ENCODE measurements at regions not wholly inside any gene's neighbourhood (a gene's known extent, or its start where the extent isn't known, plus 50 kb on each side); places are given as distances from the start of the nearest gene placed in this dataset.

DNA sequence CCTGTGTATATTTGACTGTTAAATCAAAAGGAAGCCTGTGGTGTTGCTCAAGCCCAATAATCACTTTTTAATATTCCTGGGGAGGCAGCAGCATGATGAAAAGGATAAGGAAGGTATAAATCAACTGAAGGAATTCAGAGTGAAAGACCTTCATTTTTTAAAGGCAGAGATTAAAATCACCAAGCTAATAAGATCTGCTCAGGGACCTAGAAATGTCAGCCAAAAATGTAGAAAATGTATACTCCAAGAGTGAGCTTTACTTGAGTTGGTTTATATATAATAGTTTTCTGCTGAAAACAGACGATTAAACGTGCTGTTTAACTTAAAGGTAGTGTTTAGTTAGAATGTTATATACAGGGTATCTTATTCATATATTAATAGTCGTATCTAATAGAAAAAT is 549.3 kb downstream of the IQCM start (continued):
- TF ChIP-seq SP4 (IDR thresholded peaks at IDR 0.05; ENCODE audit: low read length) (no peak), EP300 (IDR thresholded peaks at IDR 0.05; ENCODE audit: borderline replicate concordance in 1 of 2, low read depth in 2 of 2, low read length in 2 of 2) (no peak), KDM1A (IDR thresholded peaks at IDR 0.05; ENCODE audit: borderline replicate concordance, low read length) (no peak), CTBP2 (IDR thresholded peaks at IDR 0.05; ENCODE audit: borderline replicate concordance, insufficient read depth, insufficient read length, low read length) (no peak), NANOG (IDR thresholded peaks at IDR 0.05; ENCODE audit: insufficient read depth, low read depth, low read length, poor library complexity, severe bottlenecking) (no peak), CEBPB (IDR thresholded peaks at IDR 0.05; ENCODE audit: low read depth, low read length) (no peak)

Measured in H1 (cell line).